Upper lobe of left lung (tissue), 6 donors: ENCODE measurements at regions not wholly inside any gene's neighbourhood (a gene's known extent, or its start where the extent isn't known, plus 50 kb on each side); places are given as distances from the start of the nearest gene placed in this dataset.

Experiments used
- ATAC-seq, 2 donors: fragments of 200-7000 bp; cut with Tn5 transposase; one replicate each; pipeline ENCODE4 v1.9.1; 2022; ENCODE audit warnings: mild to moderate bottlenecking in 2 of 2, moderate library complexity in 2 of 2; ENCODE audit not compliant: low FRiP score in 2 of 2
- DNase-seq, 2 donors: peaks; one replicate each; pipeline ENCODE4 v3.0.0-alpha.2; 2019 to 2020
- H3K27ac ChIP-seq, 4 donors: fragments of 200-600 bp; sonication (generic); one replicate each; pipeline ENCODE4 v1.5.1; 2016 to 2019
- H3K27me3 ChIP-seq, 4 donors: fragments of 200-600 bp; sonication (generic); one replicate each; pipeline ENCODE4 v1.5.1; 2017 to 2019
- H3K36me3 ChIP-seq, 4 donors: fragments of 200-600 bp; sonication (generic); one replicate each; pipeline ENCODE4 v1.5.1; 2016 to 2019
- H3K4me1 ChIP-seq, 4 donors: fragments of 200-600 bp; sonication (generic); one replicate each; pipeline ENCODE4 v1.5.1; 2018 to 2019
- H3K4me3 ChIP-seq, 4 donors: fragments of 200-600 bp; sonication (generic); one replicate each; pipeline ENCODE4 v1.5.1; 2017 to 2019; ENCODE audit warnings: mild to moderate bottlenecking in 2 of 4, moderate library complexity in 1 of 4
- H3K9me3 ChIP-seq, 4 donors: fragments of 200-600 bp; sonication (generic); one replicate each; pipeline ENCODE4 v1.5.1; 2018 to 2019
- EP300 ChIP-seq, 4 donors: sonication (generic); formaldehyde crosslinking; IDR thresholded peaks; one replicate each; pipeline ENCODE4 v1.5.1; 2017; ENCODE audit warnings: antibody characterized with exemption in 4 of 4, control low read depth in 2 of 4
- POLR2A ChIP-seq, 4 donors: fragments of 450-650 bp; IDR thresholded peaks; one replicate each; pipeline ENCODE4 v1.5.1; 2016 to 2017; ENCODE audit warnings: antibody characterized with exemption in 4 of 4, mild to moderate bottlenecking in 2 of 4
- POLR2AphosphoS5 ChIP-seq, 2 donors: sonication (generic); formaldehyde crosslinking; IDR thresholded peaks; one replicate each; pipeline ENCODE4 v1.5.1; 2017; ENCODE audit warnings: antibody characterized with exemption in 2 of 2
- WGBS, 2 donors: methylation state at CpG; one replicate each; pipeline ENCODE4 v1.1.5; 2017 to 2018; 5-methylcytosine and 5-hydroxymethylcytosine counted together
- TF ChIP-seq, protein P1 (sequence below), 6 experiments: fragments of 450-650 bp in 4 of 6; fragments of 200-600 bp in 2 of 6; sonication (generic) in 2 of 6; IDR thresholded peaks; one replicate each; pipeline ENCODE4 v1.5.1; 2016 to 2019; ENCODE audit warnings: antibody characterized with exemption in 6 of 6
- donor health status: DM: no; HTN: no; CAD: no; lungs with moderate emphysema.
- donor health status: DM: no; HTN: yes; CAD: no; lungs with severe emphysema.

GRCh38 chr2:129336276-129336675 is 643.2 kb upstream of the RAB6C start:
- Histone ChIP-seq H3K9me3 (no peaks in the 10 kb centered on the region), H3K27me3 (no peaks in the 10 kb centered on the region), H3K27ac (no peak overlapping the region), H3K4me3 (no peak overlapping the region), H3K36me3 (no peaks in the 10 kb centered on the region), H3K4me1 (no peaks in the 10 kb centered on the region)
- WGBS, 2 donors = 80 to 81% methylated on average over 1 of the region's 1 CpG
- DNase-seq = no peak
- TF ChIP-seq POLR2AphosphoS5 (IDR thresholded peaks at IDR 0.05) (no peak), EP300 (IDR thresholded peaks at IDR 0.05) (no peak), POLR2A (IDR thresholded peaks at IDR 0.05) (no peak)
- TF ChIP-seq, protein P1, sequence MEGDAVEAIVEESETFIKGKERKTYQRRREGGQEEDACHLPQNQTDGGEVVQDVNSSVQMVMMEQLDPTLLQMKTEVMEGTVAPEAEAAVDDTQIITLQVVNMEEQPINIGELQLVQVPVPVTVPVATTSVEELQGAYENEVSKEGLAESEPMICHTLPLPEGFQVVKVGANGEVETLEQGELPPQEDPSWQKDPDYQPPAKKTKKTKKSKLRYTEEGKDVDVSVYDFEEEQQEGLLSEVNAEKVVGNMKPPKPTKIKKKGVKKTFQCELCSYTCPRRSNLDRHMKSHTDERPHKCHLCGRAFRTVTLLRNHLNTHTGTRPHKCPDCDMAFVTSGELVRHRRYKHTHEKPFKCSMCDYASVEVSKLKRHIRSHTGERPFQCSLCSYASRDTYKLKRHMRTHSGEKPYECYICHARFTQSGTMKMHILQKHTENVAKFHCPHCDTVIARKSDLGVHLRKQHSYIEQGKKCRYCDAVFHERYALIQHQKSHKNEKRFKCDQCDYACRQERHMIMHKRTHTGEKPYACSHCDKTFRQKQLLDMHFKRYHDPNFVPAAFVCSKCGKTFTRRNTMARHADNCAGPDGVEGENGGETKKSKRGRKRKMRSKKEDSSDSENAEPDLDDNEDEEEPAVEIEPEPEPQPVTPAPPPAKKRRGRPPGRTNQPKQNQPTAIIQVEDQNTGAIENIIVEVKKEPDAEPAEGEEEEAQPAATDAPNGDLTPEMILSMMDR (IDR thresholded peaks at IDR 0.05) = no peak
- ATAC-seq = no peak

GRCh38 chr2:129337076-129337475 is 642.4 kb upstream of the RAB6C start:
- Histone ChIP-seq H3K4me1 (no peaks in the 10 kb centered on the region), H3K27ac (no peak overlapping the region), H3K36me3 (no peaks in the 10 kb centered on the region), H3K4me3 (no peak overlapping the region), H3K9me3 (no peaks in the 10 kb centered on the region), H3K27me3 (no peaks in the 10 kb centered on the region)
- 86% methylated on average over 6 of the region's 6 CpGs for WGBS, 2 donors
- TF ChIP-seq EP300 (IDR thresholded peaks at IDR 0.05) (no peak), POLR2A (IDR thresholded peaks at IDR 0.05) (no peak), POLR2AphosphoS5 (IDR thresholded peaks at IDR 0.05) (no peak)
- TF ChIP-seq, protein P1 (IDR thresholded peaks at IDR 0.05) = no peak
- ATAC-seq (no peak), DNase-seq (no peak)

- Histone ChIP-seq H3K27ac (no peak overlapping the region), H3K4me3 (no peak overlapping the region), H3K36me3 (no peaks in the 10 kb centered on the region), H3K9me3 (no peaks in the 10 kb centered on the region), H3K4me1 (no peaks in the 10 kb centered on the region), H3K27me3 (no peaks in the 10 kb centered on the region)
- no peak for TF ChIP-seq POLR2A (IDR thresholded peaks at IDR 0.05)
- no peak for TF ChIP-seq POLR2AphosphoS5 (IDR thresholded peaks at IDR 0.05)
- TF ChIP-seq, protein P1 (IDR thresholded peaks at IDR 0.05) = no peak
- WGBS, 2 donors = 88 to 95% methylated on average over 1 of the region's 1 CpG
- no peak for ATAC-seq
- DNase-seq = no peak
Measured at GRCh38 chr2:129345540-129345939, 633.9 kb upstream of the RAB6C start.

DNA sequence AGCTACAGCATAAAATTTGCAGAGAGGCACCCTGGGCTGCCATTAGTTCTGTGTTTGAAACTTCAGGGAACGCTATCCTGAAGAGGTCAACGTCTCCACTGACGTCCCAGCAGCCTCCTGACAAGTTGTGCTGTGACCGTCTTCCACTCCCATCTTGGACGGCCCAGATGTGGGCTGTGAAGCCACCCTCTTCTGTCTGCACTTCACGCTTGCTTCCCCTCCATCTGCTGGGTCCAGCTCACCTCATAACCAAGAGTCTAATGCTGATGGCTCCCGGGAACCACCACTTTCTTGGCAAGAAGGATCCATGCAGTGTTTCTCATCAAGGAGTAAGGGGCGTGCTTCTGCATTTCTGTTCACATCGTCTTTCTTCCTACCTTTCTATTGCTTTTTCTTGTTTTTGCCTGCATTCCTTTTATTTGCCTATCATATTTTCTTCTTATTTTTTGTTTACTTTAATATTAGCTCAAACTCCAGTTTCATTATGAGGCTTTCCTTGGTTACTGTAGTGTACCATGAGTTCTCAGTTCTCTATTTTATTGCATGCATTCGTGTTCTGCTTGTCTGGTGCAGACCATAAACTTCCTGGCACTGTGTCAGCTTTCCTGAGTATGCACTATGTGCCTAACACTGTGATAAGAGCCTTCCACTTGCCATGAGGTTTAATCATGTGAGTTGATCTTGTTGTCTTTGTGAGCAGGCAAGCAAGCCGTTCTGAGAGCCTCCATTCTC is 631.8 kb upstream of the RAB6C start:
- TF ChIP-seq EP300 (IDR thresholded peaks at IDR 0.05) = no peak
- no peak for TF ChIP-seq POLR2A (IDR thresholded peaks at IDR 0.05)
- TF ChIP-seq POLR2AphosphoS5 (IDR thresholded peaks at IDR 0.05) = no peak
- TF ChIP-seq, protein P1 (IDR thresholded peaks at IDR 0.05) = no peak

GRCh38 chr2:129354631-129355030 is 624.8 kb upstream of the RAB6C start:
- H3K27ac ChIP-seq = no peak overlapping the region
- H3K27me3 ChIP-seq = no peaks in the 10 kb centered on the region
- ATAC-seq (no peak), DNase-seq (no peak)
- TF ChIP-seq, protein P1 (IDR thresholded peaks at IDR 0.05) = no peak
- TF ChIP-seq POLR2AphosphoS5 (IDR thresholded peaks at IDR 0.05) (no peak), POLR2A (IDR thresholded peaks at IDR 0.05) (no peak), EP300 (IDR thresholded peaks at IDR 0.05) (no peak)
- H3K4me1 ChIP-seq = no peaks in the 10 kb centered on the region
- WGBS, 2 donors = 72 to 73% methylated on average over 2 of the region's 2 CpGs
- no peaks in the 10 kb centered on the region for H3K9me3 ChIP-seq
- H3K4me3 ChIP-seq = no peak overlapping the region
- H3K36me3 ChIP-seq = no peaks in the 10 kb centered on the region

More for the DNA sequence above, 631.8 kb upstream of the RAB6C start:
- DNase-seq = no peak
- ATAC-seq = no peak
- no peaks in the 10 kb centered on the region for H3K4me1 ChIP-seq
- H3K27me3 ChIP-seq = no peaks in the 10 kb centered on the region
- 69 to 72% methylated on average over 11 of the region's 11 CpGs for WGBS, 2 donors
- H3K36me3 ChIP-seq = no peaks in the 10 kb centered on the region
- no peaks in the 10 kb centered on the region for H3K9me3 ChIP-seq
- H3K4me3 ChIP-seq = no peak overlapping the region
- no peak overlapping the region for H3K27ac ChIP-seq
